ENCODE measurements at regions not wholly inside any gene's neighbourhood (a gene's known extent, or its start where the extent isn't known, plus 50 kb on each side); places are given as distances from the start of the nearest gene placed in this dataset.

- TF ChIP-seq TCF4 (CRISPR knock-in tag; IDR thresholded peaks at IDR 0.05; ENCODE audit: borderline replicate concordance) (no peak), BACH2 (CRISPR knock-in tag; IDR thresholded peaks at IDR 0.05; ENCODE audit: borderline replicate concordance) (no peak), CSRNP3 (CRISPR knock-in tag; IDR thresholded peaks at IDR 0.05) (no peak), ISL1 (CRISPR knock-in tag; IDR thresholded peaks at IDR 0.05) (no peak), PPARA (CRISPR knock-in tag; IDR thresholded peaks at IDR 0.05; ENCODE audit: borderline replicate concordance) (no peak), ESRRG (CRISPR knock-in tag; IDR thresholded peaks at IDR 0.05) (no peak), OSR1 (CRISPR knock-in tag; IDR thresholded peaks at IDR 0.05) (no peak), ARNTL (CRISPR knock-in tag; IDR thresholded peaks at IDR 0.05; ENCODE audit: borderline replicate concordance, low read depth) (no peak), TOX (CRISPR knock-in tag; IDR thresholded peaks at IDR 0.05; ENCODE audit: borderline replicate concordance) (no peak), SNAI2 (CRISPR knock-in tag; IDR thresholded peaks at IDR 0.05) (no peak), CSDC2 (CRISPR knock-in tag; IDR thresholded peaks at IDR 0.05) (no peak), ZC3H10 (CRISPR knock-in tag; IDR thresholded peaks at IDR 0.05) (no peak), ZFP30 (CRISPR knock-in tag; IDR thresholded peaks at IDR 0.05) (no peak), GLIS3 (CRISPR knock-in tag; IDR thresholded peaks at IDR 0.05) (no peak), ZNF8 (CRISPR knock-in tag; IDR thresholded peaks at IDR 0.05) (no peak), ZNF565 (CRISPR knock-in tag; conservative IDR thresholded peaks at IDR 0.05; ENCODE audit: low read depth) (no peak)
- TF ChIP-seq, protein P1, sequence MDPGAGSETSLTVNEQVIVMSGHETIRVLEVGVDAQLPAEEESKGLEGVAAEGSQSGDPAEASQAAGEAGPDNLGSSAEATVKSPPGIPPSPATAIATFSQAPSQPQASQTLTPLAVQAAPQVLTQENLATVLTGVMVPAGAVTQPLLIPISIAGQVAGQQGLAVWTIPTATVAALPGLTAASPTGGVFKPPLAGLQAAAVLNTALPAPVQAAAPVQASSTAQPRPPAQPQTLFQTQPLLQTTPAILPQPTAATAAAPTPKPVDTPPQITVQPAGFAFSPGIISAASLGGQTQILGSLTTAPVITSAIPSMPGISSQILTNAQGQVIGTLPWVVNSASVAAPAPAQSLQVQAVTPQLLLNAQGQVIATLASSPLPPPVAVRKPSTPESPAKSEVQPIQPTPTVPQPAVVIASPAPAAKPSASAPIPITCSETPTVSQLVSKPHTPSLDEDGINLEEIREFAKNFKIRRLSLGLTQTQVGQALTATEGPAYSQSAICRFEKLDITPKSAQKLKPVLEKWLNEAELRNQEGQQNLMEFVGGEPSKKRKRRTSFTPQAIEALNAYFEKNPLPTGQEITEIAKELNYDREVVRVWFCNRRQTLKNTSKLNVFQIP (CRISPR knock-in tag; IDR thresholded peaks at IDR 0.05; ENCODE audit: borderline replicate concordance, low read depth) = no peak
- TF ChIP-seq, protein P2, sequence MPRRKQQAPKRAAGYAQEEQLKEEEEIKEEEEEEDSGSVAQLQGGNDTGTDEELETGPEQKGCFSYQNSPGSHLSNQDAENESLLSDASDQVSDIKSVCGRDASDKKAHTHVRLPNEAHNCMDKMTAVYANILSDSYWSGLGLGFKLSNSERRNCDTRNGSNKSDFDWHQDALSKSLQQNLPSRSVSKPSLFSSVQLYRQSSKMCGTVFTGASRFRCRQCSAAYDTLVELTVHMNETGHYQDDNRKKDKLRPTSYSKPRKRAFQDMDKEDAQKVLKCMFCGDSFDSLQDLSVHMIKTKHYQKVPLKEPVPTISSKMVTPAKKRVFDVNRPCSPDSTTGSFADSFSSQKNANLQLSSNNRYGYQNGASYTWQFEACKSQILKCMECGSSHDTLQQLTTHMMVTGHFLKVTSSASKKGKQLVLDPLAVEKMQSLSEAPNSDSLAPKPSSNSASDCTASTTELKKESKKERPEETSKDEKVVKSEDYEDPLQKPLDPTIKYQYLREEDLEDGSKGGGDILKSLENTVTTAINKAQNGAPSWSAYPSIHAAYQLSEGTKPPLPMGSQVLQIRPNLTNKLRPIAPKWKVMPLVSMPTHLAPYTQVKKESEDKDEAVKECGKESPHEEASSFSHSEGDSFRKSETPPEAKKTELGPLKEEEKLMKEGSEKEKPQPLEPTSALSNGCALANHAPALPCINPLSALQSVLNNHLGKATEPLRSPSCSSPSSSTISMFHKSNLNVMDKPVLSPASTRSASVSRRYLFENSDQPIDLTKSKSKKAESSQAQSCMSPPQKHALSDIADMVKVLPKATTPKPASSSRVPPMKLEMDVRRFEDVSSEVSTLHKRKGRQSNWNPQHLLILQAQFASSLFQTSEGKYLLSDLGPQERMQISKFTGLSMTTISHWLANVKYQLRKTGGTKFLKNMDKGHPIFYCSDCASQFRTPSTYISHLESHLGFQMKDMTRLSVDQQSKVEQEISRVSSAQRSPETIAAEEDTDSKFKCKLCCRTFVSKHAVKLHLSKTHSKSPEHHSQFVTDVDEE (CRISPR knock-in tag; IDR thresholded peaks at IDR 0.05) = no peak
- ATAC-seq = no peak
These were observed 75.6 kb upstream of the HELT start for GRCh38 chr4:184942444-184943425.

DNA sequence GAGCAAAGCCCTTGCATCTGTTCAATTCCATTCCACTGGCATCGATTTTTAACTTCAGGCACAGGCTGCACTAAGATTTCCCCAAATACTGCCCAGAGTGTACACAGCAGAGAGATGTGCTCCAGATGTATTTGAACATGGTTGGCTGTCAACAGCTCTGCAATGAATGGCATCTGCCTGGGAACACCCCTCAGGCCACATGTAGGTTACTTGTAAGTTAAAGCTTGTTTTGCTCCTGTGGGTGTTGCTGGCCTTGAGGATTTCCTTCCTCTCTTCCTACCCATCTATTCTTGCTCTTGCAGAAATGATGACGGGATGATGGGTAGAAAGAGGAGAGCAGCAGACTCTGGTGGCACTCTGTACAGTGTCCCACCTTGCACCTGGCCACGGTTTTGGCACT, 69.3 kb upstream of the HELT start:
- ATAC-seq = no peak
- no peak for TF ChIP-seq GLIS3 (CRISPR knock-in tag; IDR thresholded peaks at IDR 0.05)
- no peak for TF ChIP-seq SNAI2 (CRISPR knock-in tag; IDR thresholded peaks at IDR 0.05)
- no peak for TF ChIP-seq ZFP30 (CRISPR knock-in tag; IDR thresholded peaks at IDR 0.05)
- no peak for TF ChIP-seq CSRNP3 (CRISPR knock-in tag; IDR thresholded peaks at IDR 0.05)
- TF ChIP-seq ZNF565 (CRISPR knock-in tag; conservative IDR thresholded peaks at IDR 0.05; ENCODE audit: low read depth) = no peak
- TF ChIP-seq ESRRG (CRISPR knock-in tag; IDR thresholded peaks at IDR 0.05) = no peak
- TF ChIP-seq TCF4 (CRISPR knock-in tag; IDR thresholded peaks at IDR 0.05; ENCODE audit: borderline replicate concordance) = no peak
- TF ChIP-seq, protein P1 (CRISPR knock-in tag; IDR thresholded peaks at IDR 0.05; ENCODE audit: borderline replicate concordance, low read depth) = no peak
- no peak for TF ChIP-seq PPARA (CRISPR knock-in tag; IDR thresholded peaks at IDR 0.05; ENCODE audit: borderline replicate concordance)
- no peak for TF ChIP-seq ZNF8 (CRISPR knock-in tag; IDR thresholded peaks at IDR 0.05)
- TF ChIP-seq, protein P3, sequence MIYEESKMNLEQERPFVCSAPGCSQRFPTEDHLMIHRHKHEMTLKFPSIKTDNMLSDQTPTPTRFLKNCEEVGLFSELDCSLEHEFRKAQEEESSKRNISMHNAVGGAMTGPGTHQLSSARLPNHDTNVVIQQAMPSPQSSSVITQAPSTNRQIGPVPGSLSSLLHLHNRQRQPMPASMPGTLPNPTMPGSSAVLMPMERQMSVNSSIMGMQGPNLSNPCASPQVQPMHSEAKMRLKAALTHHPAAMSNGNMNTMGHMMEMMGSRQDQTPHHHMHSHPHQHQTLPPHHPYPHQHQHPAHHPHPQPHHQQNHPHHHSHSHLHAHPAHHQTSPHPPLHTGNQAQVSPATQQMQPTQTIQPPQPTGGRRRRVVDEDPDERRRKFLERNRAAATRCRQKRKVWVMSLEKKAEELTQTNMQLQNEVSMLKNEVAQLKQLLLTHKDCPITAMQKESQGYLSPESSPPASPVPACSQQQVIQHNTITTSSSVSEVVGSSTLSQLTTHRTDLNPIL (CRISPR knock-in tag; IDR thresholded peaks at IDR 0.05; ENCODE audit: low read depth) = no peak
- no peak for TF ChIP-seq PATZ1 (CRISPR knock-in tag; IDR thresholded peaks at IDR 0.05; ENCODE audit: borderline replicate concordance)
- no peak for TF ChIP-seq ZFP3 (CRISPR knock-in tag; IDR thresholded peaks at IDR 0.05)
- TF ChIP-seq CSDC2 (CRISPR knock-in tag; IDR thresholded peaks at IDR 0.05) = no peak
- TF ChIP-seq, protein P2 (CRISPR knock-in tag; IDR thresholded peaks at IDR 0.05) = no peak
- TF ChIP-seq OSR1 (CRISPR knock-in tag; IDR thresholded peaks at IDR 0.05) = no peak
- no peak for TF ChIP-seq ARNTL (CRISPR knock-in tag; IDR thresholded peaks at IDR 0.05; ENCODE audit: borderline replicate concordance, low read depth)

Data from SK-N-SH treated with all-trans-retinoic acid at 6 μM for 48 hours (cell line).